ENCODE measurements at regions not wholly inside any gene's neighbourhood (a gene's known extent, or its start where the extent isn't known, plus 50 kb on each side); places are given as distances from the start of the nearest gene placed in this dataset.

DNA sequence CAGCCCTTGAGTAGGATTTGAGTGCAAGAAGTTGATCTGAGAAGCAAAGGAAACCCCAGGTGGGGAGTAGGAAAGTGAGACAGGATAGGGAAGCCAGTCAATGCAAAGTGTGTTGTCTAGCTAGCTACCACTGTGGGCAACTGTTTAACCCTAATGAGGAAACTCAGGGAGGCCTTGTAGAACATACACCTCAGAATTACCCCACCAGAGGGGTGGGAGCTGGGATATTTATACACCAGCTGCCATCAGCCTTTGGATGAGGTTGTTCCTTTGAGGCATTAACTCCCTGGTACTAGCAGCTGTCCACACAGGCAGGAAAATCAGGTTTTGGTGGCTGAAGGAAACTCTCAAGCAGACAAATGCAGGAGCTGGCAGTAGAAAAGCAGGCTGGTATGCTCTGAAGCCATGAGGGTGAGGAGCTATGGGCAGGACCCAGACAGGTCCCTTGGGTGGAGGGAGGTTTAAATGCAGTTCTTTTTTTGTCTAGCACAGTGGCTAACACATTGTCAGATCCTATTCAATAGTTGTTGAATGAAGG, 60.1 kb upstream of the ARID5B start:
- TF ChIP-seq CTCF (conservative IDR thresholded peaks at IDR 0.05; ENCODE audit: low read length) (no peak), EZH2phosphoT487 (IDR thresholded peaks at IDR 0.05; ENCODE audit: borderline replicate concordance) (no peak)
